Glutamatergic neuron (in vitro differentiated cells): ENCODE measurements at regions not wholly inside any gene's neighbourhood (a gene's known extent, or its start where the extent isn't known, plus 50 kb on each side); places are given as distances from the start of the nearest gene placed in this dataset.

Experiments
- DNase-seq: peaks from one replicate; pipeline ENCODE4 v3.0.0; 2022
- H3K27ac Mint-ChIP-seq: one replicate; pipeline ENCODE4 v1.8.0; 2020; ENCODE audit warnings: mild to moderate bottlenecking, mixed read lengths, inconsistent platforms; ENCODE audit not compliant: unreplicated experiment
- H3K27me3 Mint-ChIP-seq: one replicate; pipeline ENCODE4 v1.8.0; 2020; ENCODE audit warnings: mild to moderate bottlenecking, moderate library complexity, mixed read lengths, inconsistent platforms; ENCODE audit not compliant: unreplicated experiment
- H3K36me3 Mint-ChIP-seq: one replicate; pipeline ENCODE4 v1.8.0; 2020; ENCODE audit warnings: mild to moderate bottlenecking, mixed read lengths, inconsistent platforms; ENCODE audit not compliant: unreplicated experiment
- H3K4me1 Mint-ChIP-seq: one replicate; pipeline ENCODE4 v1.8.0; 2020; ENCODE audit warnings: mild to moderate bottlenecking, low read depth, mixed read lengths, inconsistent platforms; ENCODE audit not compliant: unreplicated experiment
- H3K4me3 Mint-ChIP-seq: one replicate; pipeline ENCODE4 v1.8.0; 2020; ENCODE audit warnings: mild to moderate bottlenecking, mixed read lengths, inconsistent platforms; ENCODE audit not compliant: unreplicated experiment
- H3K9me3 Mint-ChIP-seq: one replicate; pipeline ENCODE4 v1.8.0; 2020; ENCODE audit warnings: mild to moderate bottlenecking, moderate library complexity, mixed read lengths, inconsistent platforms; ENCODE audit not compliant: unreplicated experiment
- TF ChIP-seq, protein P1 (sequence below): fragments of 200-600 bp; sonication (generic); IDR thresholded peaks from one replicate; pipeline ENCODE4 v1.5.0; 2021; ENCODE audit not compliant: partially characterized antibody, unreplicated experiment

DNA sequence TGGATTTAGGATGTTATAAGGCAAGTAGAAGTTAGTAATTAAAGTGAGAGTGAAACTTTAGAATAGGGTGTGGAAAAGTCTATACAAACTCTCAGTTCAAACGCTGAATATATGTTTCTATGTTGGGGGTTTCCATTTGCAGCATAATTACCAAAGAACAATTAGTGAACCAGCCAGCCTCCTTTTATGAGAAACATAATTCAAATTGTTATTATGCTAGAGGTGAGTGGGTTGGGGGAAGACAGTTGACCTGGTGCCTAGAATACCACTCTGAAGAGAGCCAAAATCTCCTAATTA, 435.8 kb downstream of the MDFIC start:
- Mint-ChIP-seq H3K36me3 (no peaks in the 10 kb centered on the region), H3K27me3 (no peaks in the 10 kb centered on the region), H3K4me3 (no peak overlapping the region), H3K9me3 (no peaks in the 10 kb centered on the region), H3K4me1 (peaks cover 1% of the 10 kb centered on the region), H3K27ac (no peak overlapping the region)
- TF ChIP-seq, protein P1, sequence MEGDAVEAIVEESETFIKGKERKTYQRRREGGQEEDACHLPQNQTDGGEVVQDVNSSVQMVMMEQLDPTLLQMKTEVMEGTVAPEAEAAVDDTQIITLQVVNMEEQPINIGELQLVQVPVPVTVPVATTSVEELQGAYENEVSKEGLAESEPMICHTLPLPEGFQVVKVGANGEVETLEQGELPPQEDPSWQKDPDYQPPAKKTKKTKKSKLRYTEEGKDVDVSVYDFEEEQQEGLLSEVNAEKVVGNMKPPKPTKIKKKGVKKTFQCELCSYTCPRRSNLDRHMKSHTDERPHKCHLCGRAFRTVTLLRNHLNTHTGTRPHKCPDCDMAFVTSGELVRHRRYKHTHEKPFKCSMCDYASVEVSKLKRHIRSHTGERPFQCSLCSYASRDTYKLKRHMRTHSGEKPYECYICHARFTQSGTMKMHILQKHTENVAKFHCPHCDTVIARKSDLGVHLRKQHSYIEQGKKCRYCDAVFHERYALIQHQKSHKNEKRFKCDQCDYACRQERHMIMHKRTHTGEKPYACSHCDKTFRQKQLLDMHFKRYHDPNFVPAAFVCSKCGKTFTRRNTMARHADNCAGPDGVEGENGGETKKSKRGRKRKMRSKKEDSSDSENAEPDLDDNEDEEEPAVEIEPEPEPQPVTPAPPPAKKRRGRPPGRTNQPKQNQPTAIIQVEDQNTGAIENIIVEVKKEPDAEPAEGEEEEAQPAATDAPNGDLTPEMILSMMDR = no peak
- no peak for DNase-seq

DNA sequence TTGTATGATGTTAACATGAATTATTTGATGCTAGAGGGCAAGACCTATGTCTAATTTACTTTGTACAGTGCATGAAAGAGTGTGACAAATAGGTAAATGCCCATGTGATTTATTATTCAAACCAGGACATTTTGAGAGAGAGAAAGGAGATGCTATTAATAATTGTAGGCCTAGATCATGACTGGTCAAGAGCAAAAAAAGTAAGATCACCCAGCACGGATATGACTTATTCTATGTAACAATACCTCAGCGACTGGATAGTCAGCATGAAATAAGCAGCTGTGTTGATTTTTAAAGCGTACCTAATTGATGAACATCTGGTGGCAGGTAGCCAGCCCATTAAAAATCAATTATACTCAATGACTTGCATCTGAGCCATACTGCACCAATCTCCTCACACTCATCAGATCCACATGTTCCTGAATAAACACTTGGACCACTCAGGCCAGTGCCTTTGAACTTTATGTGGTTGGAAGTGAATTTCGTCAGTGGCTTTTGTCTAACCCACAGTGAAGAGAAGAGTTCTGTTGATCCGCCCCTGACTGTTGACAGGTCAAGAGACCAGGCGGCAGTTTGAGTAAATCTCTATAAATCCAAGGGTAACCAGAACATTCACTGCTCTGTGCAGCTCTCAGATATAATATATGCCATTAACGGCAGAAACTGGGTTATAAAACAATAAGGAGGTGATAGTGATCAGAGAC, 435.3 kb downstream of the MDFIC start:
- no peaks in the 10 kb centered on the region for H3K27me3 Mint-ChIP-seq
- peaks cover 1% of the 10 kb centered on the region for H3K4me1 Mint-ChIP-seq
- no peaks in the 10 kb centered on the region for H3K9me3 Mint-ChIP-seq
- no peak for DNase-seq
- TF ChIP-seq, protein P1 = no peak
- H3K4me3 Mint-ChIP-seq = no peak overlapping the region
- no peak overlapping the region for H3K27ac Mint-ChIP-seq
- H3K36me3 Mint-ChIP-seq = no peaks in the 10 kb centered on the region

DNA sequence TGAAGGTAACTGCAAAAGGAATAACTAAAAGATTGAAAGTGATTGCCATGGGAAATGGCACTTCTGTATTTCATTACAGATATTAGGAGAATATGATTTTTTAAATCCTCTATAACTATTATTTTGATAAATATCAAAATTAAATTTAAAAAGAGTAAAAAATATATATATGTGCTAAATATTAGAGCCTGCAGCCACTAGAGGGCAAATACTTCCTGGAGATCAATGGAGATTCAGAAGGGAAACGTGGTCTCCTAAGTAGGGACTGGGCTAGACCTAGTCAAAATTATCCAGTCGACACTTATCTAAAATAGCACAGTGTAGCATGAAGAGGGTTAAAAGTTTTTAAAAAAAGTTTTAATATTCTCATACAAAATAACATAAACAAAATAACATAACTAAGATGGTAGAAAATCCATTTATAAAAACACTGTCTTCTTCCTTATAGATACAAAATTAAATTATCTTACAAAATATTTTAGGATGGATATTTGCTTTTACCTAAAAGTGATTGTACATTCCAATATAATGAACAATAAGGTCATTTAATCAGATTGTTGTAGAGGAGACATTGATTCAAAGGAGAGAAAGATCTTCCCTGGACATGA, 434.3 kb downstream of the MDFIC start:
- DNase-seq = no peak
- Mint-ChIP-seq H3K27me3 (no peaks in the 10 kb centered on the region), H3K4me3 (no peak overlapping the region), H3K4me1 (peaks cover 1% of the 10 kb centered on the region), H3K27ac (no peak overlapping the region), H3K36me3 (no peaks in the 10 kb centered on the region), H3K9me3 (no peaks in the 10 kb centered on the region)
- TF ChIP-seq, protein P1 = peak; percentile 75

DNA sequence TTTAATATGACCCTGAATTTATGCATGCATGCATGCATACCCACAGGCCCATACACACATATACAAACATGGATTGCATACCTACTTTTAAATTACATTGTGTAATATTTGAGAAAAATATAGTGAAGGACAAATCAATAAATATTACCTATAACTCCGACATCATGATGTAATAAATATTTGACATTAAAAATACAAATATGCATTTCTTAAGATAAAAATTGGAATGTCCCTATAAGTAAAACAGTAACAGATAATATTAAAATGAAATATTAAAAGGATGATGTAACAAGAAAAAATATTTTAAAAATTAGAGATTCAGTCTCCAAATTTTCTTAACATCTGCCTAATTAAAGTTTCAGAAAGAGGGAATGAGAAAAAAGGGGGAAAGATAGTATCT, 433.0 kb downstream of the MDFIC start:
- H3K36me3 Mint-ChIP-seq = no peaks in the 10 kb centered on the region
- no peak overlapping the region for H3K4me3 Mint-ChIP-seq
- H3K27ac Mint-ChIP-seq = no peak overlapping the region
- no peak for DNase-seq
- TF ChIP-seq, protein P1 = no peak
- no peaks in the 10 kb centered on the region for H3K27me3 Mint-ChIP-seq
- H3K9me3 Mint-ChIP-seq = no peaks in the 10 kb centered on the region
- peaks cover 1% of the 10 kb centered on the region for H3K4me1 Mint-ChIP-seq

DNA sequence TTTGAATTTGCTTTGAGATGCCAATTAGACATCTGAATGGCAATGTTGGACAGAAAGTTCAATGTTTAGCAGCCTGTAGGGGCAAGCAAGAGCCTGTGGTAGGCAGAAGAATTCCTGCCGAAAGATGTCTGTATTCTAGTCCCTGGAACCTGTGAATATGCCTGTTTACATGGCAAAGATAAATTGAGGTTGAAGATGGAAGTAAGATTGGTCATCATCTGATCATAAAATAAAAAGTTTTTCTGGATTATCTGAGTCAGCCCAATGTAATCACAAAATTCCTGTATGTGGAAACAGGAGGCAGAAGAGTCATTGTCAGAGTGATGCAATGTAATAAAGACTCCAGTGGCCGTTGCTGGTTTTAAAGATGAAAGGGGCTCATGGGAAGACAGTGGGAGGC, 430.5 kb downstream of the MDFIC start:
- Mint-ChIP-seq H3K4me1 (peaks cover 1% of the 10 kb centered on the region), H3K4me3 (no peak overlapping the region), H3K9me3 (no peaks in the 10 kb centered on the region), H3K27ac (no peak overlapping the region), H3K36me3 (no peaks in the 10 kb centered on the region), H3K27me3 (no peaks in the 10 kb centered on the region)
- TF ChIP-seq, protein P1 = no peak
- no peak for DNase-seq
